GM12874 (cell line): ENCODE measurements at regions not wholly inside any gene's neighbourhood (a gene's known extent, or its start where the extent isn't known, plus 50 kb on each side); places are given as distances from the start of the nearest gene placed in this dataset.

Source experiments
- CTCF ChIP-seq: IDR thresholded peaks from 2 replicates; pipeline ENCODE4 v1.5.1; 2011; ENCODE audit warnings: low read depth, mild to moderate bottlenecking, control low read depth, low read length, moderate library complexity; ENCODE audit not compliant: insufficient read depth

GRCh38 chr4:71195924-71196323 is 142.9 kb upstream of the SLC4A4 start:
- no peak for TF ChIP-seq CTCF

- TF ChIP-seq CTCF = no peak
These were observed 139.9 kb upstream of the SLC4A4 start for GRCh38 chr4:71198958-71199357.

- no peak for TF ChIP-seq CTCF
These were observed 137.8 kb upstream of the SLC4A4 start for GRCh38 chr4:71201057-71201456.

- no peak for TF ChIP-seq CTCF
These were observed 136.8 kb upstream of the SLC4A4 start for GRCh38 chr4:71201817-71202576.

- no peak for TF ChIP-seq CTCF
These were observed 136.1 kb upstream of the SLC4A4 start for GRCh38 chr4:71202705-71203104.

- TF ChIP-seq CTCF = no peak
These were observed 134.8 kb upstream of the SLC4A4 start for GRCh38 chr4:71204056-71204455.

GRCh38 chr4:71206763-71207162 is 132.1 kb upstream of the SLC4A4 start:
- TF ChIP-seq CTCF = no peak
